Upper lobe of right lung (tissue), 1 donor: ENCODE measurements at regions not wholly inside any gene's neighbourhood (a gene's known extent, or its start where the extent isn't known, plus 50 kb on each side); places are given as distances from the start of the nearest gene placed in this dataset.

Experiments used
- ATAC-seq: fragments of 200-7000 bp; cut with Tn5 transposase; one replicate; pipeline ENCODE4 v1.9.1; 2020; ENCODE audit warnings: mild to moderate bottlenecking, moderate library complexity
- DNase-seq: peaks from one replicate; pipeline ENCODE4 v3.0.0-alpha.2; 2020
- H3K27ac ChIP-seq: fragments of 200-600 bp; one replicate; pipeline ENCODE4 v1.8.0; 2022
- H3K27me3 ChIP-seq: fragments of 200-600 bp; one replicate; pipeline ENCODE4 v1.8.0; 2022; ENCODE audit warnings: mild to moderate bottlenecking
- H3K36me3 ChIP-seq: fragments of 200-600 bp; one replicate; pipeline ENCODE4 v1.8.0; 2022
- H3K4me1 ChIP-seq: fragments of 200-600 bp; one replicate; pipeline ENCODE4 v1.8.0; 2022
- H3K4me3 ChIP-seq: fragments of 200-600 bp; one replicate; pipeline ENCODE4 v1.8.0; 2022; ENCODE audit warnings: mild to moderate bottlenecking
- H3K9me3 ChIP-seq: fragments of 200-600 bp; one replicate; pipeline ENCODE4 v1.8.0; 2022
- CTCF ChIP-seq: fragments of 200-600 bp; IDR thresholded peaks from one replicate; pipeline ENCODE4 v1.8.0; 2022; ENCODE audit warnings: antibody characterized with exemption
- intact Hi-C: fragments of 100-400 bp; cut with DNase I; formaldehyde crosslinking; loops from one replicate; pipeline ENCODE4 v1.11.0; 2022
- donor health status: DM: no; HTN: yes; CAD: no; lungs with severe emphysema.

- peaks cover 14% of the 10 kb centered on the region for H3K27me3 ChIP-seq
- H3K36me3 ChIP-seq = no peaks in the 10 kb centered on the region
- H3K4me3 ChIP-seq = no peak overlapping the region
- ATAC-seq (no peak), DNase-seq (no peak)
- no peak for TF ChIP-seq CTCF
- intact Hi-C loops = no loop called here
- H3K4me1 ChIP-seq = no peaks in the 10 kb centered on the region
- no peaks in the 10 kb centered on the region for H3K9me3 ChIP-seq
- H3K27ac ChIP-seq = no peak overlapping the region
Measured at GRCh38 chr20:48478370-48478769, 349.4 kb downstream of the PREX1 start.

- no peak for TF ChIP-seq CTCF
- H3K4me1 ChIP-seq = no peaks in the 10 kb centered on the region
- H3K9me3 ChIP-seq = no peaks in the 10 kb centered on the region
- no peaks in the 10 kb centered on the region for H3K36me3 ChIP-seq
- ATAC-seq (no peak), DNase-seq (no peak)
- no peak overlapping the region for H3K27ac ChIP-seq
- no peak overlapping the region for H3K4me3 ChIP-seq
- peaks cover 14% of the 10 kb centered on the region for H3K27me3 ChIP-seq
- intact Hi-C loops = no loop called here
Measured at GRCh38 chr20:48476854-48477253, 350.9 kb downstream of the PREX1 start.

GRCh38 chr20:48474022-48474421 is 353.8 kb downstream of the PREX1 start:
- DNase-seq (no peak), ATAC-seq (no peak)
- Histone ChIP-seq H3K27me3 (peaks cover 14% of the 10 kb centered on the region), H3K4me1 (no peaks in the 10 kb centered on the region), H3K9me3 (no peaks in the 10 kb centered on the region), H3K36me3 (no peaks in the 10 kb centered on the region), H3K27ac (no peak overlapping the region), H3K4me3 (no peak overlapping the region)
- TF ChIP-seq CTCF = no peak
- intact Hi-C loops = no loop called here

GRCh38 chr20:48471759-48472408 is 355.9 kb downstream of the PREX1 start:
- ATAC-seq (no peak), DNase-seq (no peak)
- Histone ChIP-seq H3K27ac (no peak overlapping the region), H3K27me3 (peaks cover 1% of the 10 kb centered on the region), H3K4me3 (no peak overlapping the region), H3K4me1 (no peaks in the 10 kb centered on the region), H3K36me3 (no peaks in the 10 kb centered on the region), H3K9me3 (no peaks in the 10 kb centered on the region)
- intact Hi-C loops = no loop called here
- TF ChIP-seq CTCF = no peak

GRCh38 chr20:48471176-48471575 is 356.6 kb downstream of the PREX1 start:
- intact Hi-C loops = no loop called here
- DNase-seq (no peak), ATAC-seq (no peak)
- Histone ChIP-seq H3K9me3 (no peaks in the 10 kb centered on the region), H3K36me3 (no peaks in the 10 kb centered on the region), H3K27ac (no peak overlapping the region), H3K4me3 (no peak overlapping the region), H3K27me3 (no peaks in the 10 kb centered on the region), H3K4me1 (no peaks in the 10 kb centered on the region)
- no peak for TF ChIP-seq CTCF

GRCh38 chr20:48470141-48470540 is 357.7 kb downstream of the PREX1 start:
- no peak overlapping the region for H3K4me3 ChIP-seq
- no peaks in the 10 kb centered on the region for H3K4me1 ChIP-seq
- no peaks in the 10 kb centered on the region for H3K27me3 ChIP-seq
- ATAC-seq (no peak), DNase-seq (no peak)
- H3K27ac ChIP-seq = no peak overlapping the region
- H3K9me3 ChIP-seq = no peaks in the 10 kb centered on the region
- TF ChIP-seq CTCF = no peak
- intact Hi-C loops = no loop called here
- H3K36me3 ChIP-seq = no peaks in the 10 kb centered on the region
